HT1080 (cell line): ENCODE measurements at regions not wholly inside any gene's neighbourhood (a gene's known extent, or its start where the extent isn't known, plus 50 kb on each side); places are given as distances from the start of the nearest gene placed in this dataset.

Experiments used
- DNase-seq: peaks from one replicate; pipeline ENCODE4 v3.0.0-alpha.2; 2015; ENCODE audit warnings: low read depth

GRCh38 chr12:91861554-91861953 lies 284.1 kb downstream of the BTG1 start:
- DNase-seq, result no peak

GRCh38 chr12:91859347-91859746 lies 286.3 kb downstream of the BTG1 start:
- DNase-seq, result no peak

- no peak for DNase-seq
Measured at GRCh38 chr12:91857813-91858542, 287.7 kb downstream of the BTG1 start.

GRCh38 chr12:91854725-91855124 lies 290.9 kb downstream of the BTG1 start:
- DNase-seq, result no peak

- no peak for DNase-seq
Measured at GRCh38 chr12:91853350-91854127, 292.1 kb downstream of the BTG1 start.

- DNase-seq, result no peak
Measured at GRCh38 chr12:91852634-91853033, 293.0 kb downstream of the BTG1 start.

- DNase-seq, result no peak
Measured at GRCh38 chr12:91851741-91852477, 293.7 kb downstream of the BTG1 start.

- DNase-seq, result no peak
Measured at GRCh38 chr12:91846466-91847055, 299.1 kb downstream of the BTG1 start.

- no peak for DNase-seq
Measured at GRCh38 chr12:91845365-91845764, 300.3 kb downstream of the BTG1 start.

GRCh38 chr12:91841822-91842221 lies 303.8 kb downstream of the BTG1 start:
- DNase-seq, result no peak

GRCh38 chr12:91836696-91837095 lies 308.9 kb downstream of the BTG1 start:
- no peak for DNase-seq

- no peak for DNase-seq
Measured at GRCh38 chr12:91836264-91836663, 309.4 kb downstream of the BTG1 start.

GRCh38 chr12:91835693-91836092 lies 310.0 kb downstream of the BTG1 start:
- DNase-seq, result no peak

GRCh38 chr12:91833780-91834359 lies 311.8 kb downstream of the BTG1 start:
- no peak for DNase-seq

- no peak for DNase-seq
Measured at GRCh38 chr12:91825999-91826398, 319.6 kb downstream of the BTG1 start.

GRCh38 chr12:91824991-91825390 lies 320.7 kb downstream of the BTG1 start:
- DNase-seq, result no peak

- DNase-seq, result no peak
Measured at GRCh38 chr12:91819132-91819447, 326.6 kb downstream of the BTG1 start.

- no peak for DNase-seq
Measured at GRCh38 chr12:91818227-91819131, 327.2 kb downstream of the BTG1 start.

- no peak for DNase-seq
Measured at GRCh38 chr12:91817517-91817916, 328.1 kb downstream of the BTG1 start.

- DNase-seq, result peak; percentile 22
Measured at GRCh38 chr12:91813701-91814100, 331.9 kb downstream of the BTG1 start.
